GM23248 (cell line): ENCODE measurements at regions not wholly inside any gene's neighbourhood (a gene's known extent, or its start where the extent isn't known, plus 50 kb on each side); places are given as distances from the start of the nearest gene placed in this dataset.

Experiments
- EZH2 ChIP-seq: fragments of 200-600 bp; sonication (generic); IDR thresholded peaks from 2 replicates; pipeline ENCODE4 v1.6.1; 2018; ENCODE audit warnings: antibody characterized with exemption, mild to moderate bottlenecking; ENCODE audit not compliant: insufficient read depth, poor library complexity, severe bottlenecking
- EZH2phosphoT487 ChIP-seq: fragments of 200-600 bp; sonication (generic); IDR thresholded peaks from 2 replicates; pipeline ENCODE4 v1.6.1; 2018; ENCODE audit warnings: antibody characterized with exemption, moderate library complexity, mild to moderate bottlenecking, low read depth; ENCODE audit not compliant: insufficient read depth

DNA sequence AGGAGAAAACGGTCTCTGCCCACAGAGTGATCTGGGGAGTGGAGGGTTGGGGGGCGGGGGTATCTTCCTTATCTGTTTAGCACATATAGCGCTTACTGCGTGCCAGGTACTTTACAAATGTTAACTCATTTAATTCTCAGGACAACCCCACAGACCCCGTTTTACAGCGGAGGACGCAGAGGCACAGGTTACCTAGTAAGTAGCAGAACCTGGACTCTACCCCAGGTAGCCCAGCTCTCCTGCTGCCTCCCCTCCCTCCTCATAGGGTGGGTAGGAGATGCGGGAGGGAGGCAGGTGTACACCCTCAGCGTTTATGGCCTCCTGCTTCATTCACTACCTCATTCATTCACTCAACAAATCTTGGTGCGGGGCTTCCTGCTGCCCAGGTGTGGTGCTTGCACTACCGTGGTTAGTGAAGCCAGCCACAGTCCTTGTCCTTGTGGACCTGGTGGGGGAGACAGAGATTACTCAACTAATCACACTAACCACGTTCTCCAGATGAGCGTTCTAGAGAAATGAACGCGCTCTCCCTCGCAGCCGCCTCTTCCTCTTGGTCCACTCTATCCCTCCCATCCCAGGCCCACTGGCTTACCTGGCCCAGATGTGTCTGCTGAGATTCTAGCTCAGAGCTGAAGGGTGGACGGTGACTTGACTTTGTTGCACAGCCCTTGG is 102.0 kb downstream of the IER5 start:
- TF ChIP-seq EZH2, result no peak
- no peak for TF ChIP-seq EZH2phosphoT487
